ENCODE measurements at regions not wholly inside any gene's neighbourhood (a gene's known extent, or its start where the extent isn't known, plus 50 kb on each side); places are given as distances from the start of the nearest gene placed in this dataset.
"Not testable (repeated sequence)": the region's sequence is repeated elsewhere in the genome, so short reads cannot be mapped to it uniquely, and the experiment has no call there.

- no peak for DNase-seq (ENCODE audit: low read depth in 3 of 3)
These were observed 1430.5 kb downstream of the FAM181B start for GRCh38 chr11:81303038-81303664.

GRCh38 chr11:81301166-81301830 lies 1432.4 kb downstream of the FAM181B start:
- DNase-seq (ENCODE audit: low read depth in 3 of 3) = no peak

GRCh38 chr11:81286959-81287358 lies 1446.7 kb downstream of the FAM181B start:
- no peak for DNase-seq (ENCODE audit: low read depth in 3 of 3)

DNA sequence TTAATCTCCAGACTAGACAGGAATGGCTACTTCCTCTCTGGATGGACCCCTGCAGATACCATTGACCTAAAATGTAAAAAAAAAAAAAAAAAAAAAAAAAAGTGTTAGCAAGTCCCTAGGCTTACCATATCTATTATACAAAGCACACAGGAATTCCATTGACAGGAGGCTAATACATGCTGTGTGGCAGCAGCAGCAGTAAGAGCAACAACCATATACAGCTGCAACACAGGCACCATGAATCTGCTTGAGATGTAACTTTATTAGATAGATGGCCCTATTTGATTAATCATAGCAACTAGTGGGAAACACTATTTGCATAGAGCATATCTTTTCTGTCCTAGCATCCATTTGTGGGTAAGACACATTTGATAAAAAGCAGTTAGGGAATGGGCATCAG lies 1447.1 kb downstream of the FAM181B start:
- no peak for DNase-seq (ENCODE audit: low read depth in 3 of 3)

GRCh38 chr11:81280228-81280627 lies 1453.4 kb downstream of the FAM181B start:
- not testable (repeated sequence) for DNase-seq (ENCODE audit: low read depth in 3 of 3)

GRCh38 chr11:81278991-81279390 lies 1454.7 kb downstream of the FAM181B start:
- no peak for DNase-seq (ENCODE audit: low read depth in 3 of 3)

DNA sequence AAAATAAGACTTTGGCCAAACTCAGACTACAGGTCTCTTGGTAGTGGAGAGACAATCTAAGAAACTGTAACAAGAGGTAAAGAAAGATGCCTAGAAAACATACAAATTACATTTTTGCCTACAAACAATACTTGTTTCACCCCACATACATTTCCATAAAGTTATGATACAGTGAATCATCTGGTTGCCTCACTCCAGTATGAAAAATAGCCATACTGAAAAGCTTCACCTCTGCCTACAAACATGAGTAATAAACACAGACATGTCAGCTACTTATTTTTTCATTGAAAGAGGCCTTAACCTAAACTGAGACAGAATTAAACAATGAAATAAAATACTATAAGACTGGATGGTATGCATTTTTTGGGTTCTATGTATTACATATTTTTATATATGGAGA lies 1463.0 kb downstream of the FAM181B start:
- no peak for DNase-seq (ENCODE audit: low read depth in 3 of 3)

- DNase-seq (ENCODE audit: low read depth in 3 of 3) = no peak
These were observed 1466.4 kb downstream of the FAM181B start for GRCh38 chr11:81267246-81267645.

GRCh38 chr11:81259471-81259870 lies 1474.2 kb downstream of the FAM181B start:
- no peak for DNase-seq (ENCODE audit: low read depth in 3 of 3)

DNA sequence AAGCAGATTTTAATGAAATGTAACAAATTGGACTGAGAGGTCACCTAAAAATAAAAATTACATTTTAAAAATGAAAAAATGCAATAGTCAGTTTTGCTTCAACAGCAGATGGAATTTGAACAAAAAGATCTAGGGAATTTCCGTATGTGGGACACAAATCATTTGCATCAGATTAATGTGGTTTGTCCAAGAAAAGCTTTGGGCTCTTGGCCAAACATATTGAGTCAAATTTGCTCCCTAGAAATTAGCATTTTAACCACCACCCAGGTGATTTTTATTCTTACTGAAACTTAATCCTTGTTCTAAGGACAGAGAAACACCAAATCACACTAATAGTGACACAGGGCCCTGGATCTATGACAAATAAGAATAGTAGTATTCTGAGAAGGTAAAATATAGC lies 1477.8 kb downstream of the FAM181B start:
- DNase-seq (ENCODE audit: low read depth in 3 of 3) = no peak

DNA sequence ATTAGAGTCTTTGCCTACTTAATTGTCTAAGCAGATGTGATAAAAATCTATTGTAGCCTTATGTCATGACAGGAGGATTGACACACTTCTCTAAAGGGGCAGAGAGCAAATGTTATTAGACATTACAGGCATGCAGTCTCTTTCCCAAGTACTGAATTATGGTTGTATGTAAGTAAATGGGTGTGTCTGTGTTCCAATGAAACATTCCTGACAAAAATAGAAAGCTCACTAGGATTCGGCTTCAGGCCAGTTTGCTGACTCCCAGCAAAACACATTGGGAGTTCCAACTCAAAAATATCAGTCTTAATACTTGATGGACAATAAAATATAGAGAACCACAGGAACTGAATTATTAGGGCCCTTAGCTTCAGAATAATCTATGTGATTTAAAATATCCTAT lies 1480.4 kb downstream of the FAM181B start:
- no peak for DNase-seq (ENCODE audit: low read depth in 3 of 3)

DNA sequence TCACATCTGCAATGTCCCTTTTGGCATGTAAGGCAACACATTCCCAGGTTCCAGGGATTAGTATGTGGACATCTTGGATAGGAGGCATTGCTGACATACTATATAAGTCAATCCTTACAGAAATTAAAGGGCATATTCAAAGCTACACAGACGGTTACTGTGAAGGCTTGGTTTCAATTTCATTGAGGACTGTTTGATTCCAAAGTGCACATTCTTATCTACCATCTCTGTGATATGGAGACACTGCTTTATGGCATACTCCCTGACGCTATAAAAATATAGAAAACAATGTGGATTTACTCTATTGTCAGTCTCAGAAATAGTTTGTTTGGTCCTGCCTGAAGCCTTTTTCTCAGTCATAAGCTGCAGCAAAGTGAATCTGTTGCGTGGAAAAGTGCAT lies 1486.7 kb downstream of the FAM181B start:
- no peak for DNase-seq (ENCODE audit: low read depth in 3 of 3)

- no peak for DNase-seq (ENCODE audit: low read depth in 3 of 3)
These were observed 1487.9 kb downstream of the FAM181B start for GRCh38 chr11:81245791-81246190.

DNA sequence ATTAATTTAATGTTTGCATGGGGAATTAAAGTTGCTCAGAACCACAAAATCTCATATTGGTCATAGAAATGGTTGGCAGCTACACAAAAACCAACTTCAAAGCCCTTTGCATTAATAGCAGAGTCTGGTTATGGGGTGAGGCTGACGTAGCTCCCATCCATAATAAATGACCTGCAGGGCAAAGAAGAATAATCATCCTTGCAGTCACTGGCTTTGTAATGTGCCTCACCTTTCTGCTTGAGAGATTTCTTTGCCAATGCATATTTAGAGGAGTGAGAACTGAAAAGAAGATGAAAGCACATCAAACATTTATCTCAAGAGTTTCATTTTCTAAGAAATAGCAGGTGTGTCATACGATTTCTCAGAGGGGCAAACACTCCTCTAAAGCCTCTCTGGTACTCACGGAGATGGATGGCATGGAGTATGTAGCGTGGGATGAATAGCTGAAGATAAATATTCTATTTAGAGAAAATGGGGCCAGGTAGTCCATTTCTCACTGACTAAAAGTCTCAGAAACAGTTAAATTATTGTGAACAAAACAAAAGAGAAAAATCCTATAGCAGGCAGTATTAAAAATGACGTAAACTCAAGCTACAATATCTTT lies 1491.9 kb downstream of the FAM181B start:
- no peak for DNase-seq (ENCODE audit: low read depth in 3 of 3)

DNA sequence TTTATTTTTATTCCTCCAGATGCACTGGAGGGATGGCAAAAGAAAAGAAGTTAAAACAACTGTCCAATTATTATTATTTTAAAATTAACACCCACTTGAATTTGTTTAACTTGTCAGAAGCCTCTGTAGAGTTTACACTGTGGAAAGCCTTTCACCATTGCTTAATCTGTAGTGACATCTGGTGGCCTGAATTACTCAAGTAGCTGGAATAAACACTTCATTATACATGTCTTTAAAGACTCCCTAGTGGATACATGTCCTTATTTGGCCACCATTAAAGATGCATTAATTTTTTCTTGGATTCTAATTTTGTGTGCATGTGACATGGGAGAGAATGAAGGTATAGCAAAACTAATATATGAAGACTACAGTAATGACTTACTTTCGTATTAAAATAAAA lies 1496.5 kb downstream of the FAM181B start:
- no peak for DNase-seq (ENCODE audit: low read depth in 3 of 3)

GRCh38 chr11:81227409-81227808 lies 1506.3 kb downstream of the FAM181B start:
- not testable (repeated sequence) for DNase-seq (ENCODE audit: low read depth in 3 of 3)

- no peak for DNase-seq (ENCODE audit: low read depth in 3 of 3)
These were observed 1509.3 kb downstream of the FAM181B start for GRCh38 chr11:81224396-81224795.

DNA sequence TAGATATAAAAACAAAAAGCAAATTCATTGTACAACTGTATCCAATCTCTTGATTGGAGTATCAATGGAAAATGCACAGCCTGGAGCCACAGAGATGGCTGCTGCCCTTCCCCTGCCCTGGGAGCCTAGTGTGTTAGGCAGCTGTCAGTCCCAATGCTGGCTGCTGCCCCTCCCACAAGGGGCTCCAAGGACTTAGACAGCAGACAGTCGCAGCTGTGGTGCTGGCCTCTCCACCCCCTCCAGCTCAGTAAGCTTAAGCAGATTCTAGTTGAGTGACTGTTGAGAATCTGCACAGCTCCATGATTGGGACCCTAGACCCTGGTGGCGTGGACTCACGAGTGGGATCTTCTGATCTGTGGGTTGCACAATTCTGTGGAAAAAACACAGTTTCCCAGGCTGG lies 1511.2 kb downstream of the FAM181B start:
- no peak for DNase-seq (ENCODE audit: low read depth in 3 of 3)

DNA sequence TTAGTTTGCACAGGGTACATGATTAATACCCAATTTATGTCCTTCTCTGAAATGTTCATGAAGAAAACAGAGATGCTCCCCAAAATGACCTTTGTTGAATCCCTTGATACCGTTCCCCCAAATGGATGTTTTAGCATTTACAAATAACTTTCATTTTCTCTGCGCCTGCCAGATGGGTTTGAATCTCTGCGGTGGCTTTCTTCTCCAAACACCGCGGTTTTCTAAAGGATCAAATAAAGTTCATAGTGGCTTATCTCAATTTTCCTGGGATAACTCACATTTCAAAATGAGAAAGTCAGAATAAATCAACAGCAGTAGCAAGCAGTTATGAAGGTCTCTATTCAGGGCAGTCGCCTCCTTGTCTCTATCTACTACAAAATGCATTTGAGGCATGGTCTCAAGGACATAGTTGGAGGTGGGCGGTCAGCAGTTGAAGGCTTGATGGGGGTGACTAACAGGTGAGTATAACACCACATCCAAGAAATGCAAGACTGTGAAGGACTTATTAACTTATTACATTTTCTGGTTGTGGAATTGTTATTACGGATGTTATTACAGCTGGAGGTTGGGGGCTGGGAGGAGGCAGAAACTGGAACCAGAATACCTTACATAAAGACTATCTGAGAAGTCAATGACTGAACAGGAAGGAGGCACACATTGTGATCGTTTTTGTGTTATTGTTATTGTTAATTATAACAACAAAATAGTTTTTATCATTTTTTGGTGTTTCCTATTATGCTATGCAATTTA lies 1513.3 kb downstream of the FAM181B start:
- no peak for DNase-seq (ENCODE audit: low read depth in 3 of 3)

DNA sequence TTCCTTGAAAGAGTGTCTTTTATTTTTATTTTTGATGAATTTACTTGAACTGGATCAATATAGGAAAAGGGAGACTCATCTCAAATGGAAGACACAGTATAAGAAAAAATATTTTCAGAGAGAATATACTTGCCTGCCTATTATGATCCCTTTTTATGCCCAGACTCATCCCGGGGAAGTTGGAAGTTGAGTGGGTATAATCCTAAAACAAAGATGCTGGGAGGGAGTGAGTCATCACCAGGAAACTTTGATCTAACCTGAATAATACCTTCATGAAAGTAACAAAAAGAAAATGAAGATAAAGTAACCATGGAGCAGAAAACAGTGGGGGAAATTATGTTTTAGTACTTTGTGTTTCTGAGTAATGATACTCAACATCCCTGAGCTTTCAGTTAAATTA lies 1514.0 kb downstream of the FAM181B start:
- no peak for DNase-seq (ENCODE audit: low read depth in 3 of 3)

DNA sequence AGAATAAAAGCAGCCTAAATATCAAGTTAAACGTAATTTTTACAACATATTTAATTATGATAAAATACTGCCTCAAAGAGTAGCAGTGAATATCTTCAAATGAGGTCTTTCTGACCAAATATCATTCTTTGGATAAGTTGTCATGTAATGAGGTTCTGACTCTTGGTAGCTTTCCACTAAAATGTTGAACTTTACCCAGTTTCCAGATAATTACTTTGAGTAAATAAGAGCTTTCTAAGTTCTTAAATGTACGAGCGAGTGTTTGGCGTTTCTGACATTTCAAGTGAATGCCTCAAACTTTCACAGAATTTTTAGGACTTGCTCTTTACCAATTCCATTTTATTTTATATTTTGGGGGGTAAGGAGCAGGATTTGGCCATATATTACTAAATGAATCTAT lies 1515.2 kb downstream of the FAM181B start:
- no peak for DNase-seq (ENCODE audit: low read depth in 3 of 3)

DNA sequence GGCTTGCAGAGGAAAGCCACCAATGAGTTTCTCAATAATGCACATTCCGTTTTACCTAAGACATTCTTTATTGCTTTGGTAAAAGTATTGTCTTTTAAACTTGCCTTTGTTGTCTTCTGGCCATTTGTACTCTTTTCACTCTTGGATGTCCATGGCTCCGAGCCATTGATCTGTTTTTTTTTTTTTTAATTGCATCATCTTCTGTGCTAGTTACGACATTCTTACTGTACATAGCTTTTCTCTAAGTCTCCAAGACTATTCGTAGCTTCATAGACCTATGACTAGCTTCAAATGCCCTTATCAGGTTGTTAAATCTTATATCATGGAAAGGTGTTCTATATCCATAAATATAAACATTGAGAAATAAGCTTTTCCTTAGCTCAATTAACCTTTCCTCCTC lies 1522.6 kb downstream of the FAM181B start:
- DNase-seq (ENCODE audit: low read depth in 3 of 3) = no peak

Data from stimulated activated CD4-positive, alpha-beta T cell treated with anti-CD3 and anti-CD28 coated beads, TNF-alpha, amount 100 ng/mL, for 24 hours (primary cell).